Stimulated activated CD4-positive, alpha-beta T cell treated with anti-CD3 and anti-CD28 coated beads, Interleukin-12 subunit alpha, Interleukin-12 subunit beta, amount 100 ng/mL, for 48 hours (primary cell): ENCODE measurements at regions not wholly inside any gene's neighbourhood (a gene's known extent, or its start where the extent isn't known, plus 50 kb on each side); places are given as distances from the start of the nearest gene placed in this dataset.

ENCODE experiments used
- DNase-seq, 3 donors: peaks; one replicate each; pipeline ENCODE4 v3.0.0-alpha.2; 2020; ENCODE audit warnings: low read depth in 2 of 3, low spot score in 1 of 3

DNA sequence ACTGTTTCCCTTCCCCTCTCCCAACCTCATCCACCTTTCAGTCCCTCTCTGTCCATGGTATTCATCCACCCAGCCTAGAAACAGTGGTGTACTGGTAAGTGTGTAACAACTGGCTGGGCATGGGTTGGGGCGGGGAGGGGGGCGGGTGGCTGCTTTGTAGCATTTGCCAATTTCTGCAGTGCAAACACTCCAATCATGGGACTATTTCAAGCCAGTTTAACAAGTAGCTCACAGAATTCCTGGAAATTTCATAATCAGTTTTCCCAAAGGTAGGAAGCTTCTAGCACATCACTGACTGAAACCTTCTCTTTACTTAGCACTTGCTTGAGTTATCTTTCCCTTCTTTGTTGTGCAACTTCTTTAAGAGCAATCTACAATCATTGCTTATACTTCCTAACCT, 100.8 kb upstream of the WASF3 start:
- DNase-seq, result no peak

GRCh38 chr13:26457212-26457611, 100.3 kb upstream of the WASF3 start:
- DNase-seq, result no peak

GRCh38 chr13:26458196-26458749, 99.2 kb upstream of the WASF3 start:
- DNase-seq, result no peak

- no peak for DNase-seq
Measured at GRCh38 chr13:26459276-26460131, 98.0 kb upstream of the WASF3 start.

GRCh38 chr13:26460648-26461047, 96.8 kb upstream of the WASF3 start:
- no peak for DNase-seq

GRCh38 chr13:26463296-26463695, 94.2 kb upstream of the WASF3 start:
- no peak for DNase-seq

GRCh38 chr13:26463848-26464247, 93.6 kb upstream of the WASF3 start:
- DNase-seq, result no peak

DNA sequence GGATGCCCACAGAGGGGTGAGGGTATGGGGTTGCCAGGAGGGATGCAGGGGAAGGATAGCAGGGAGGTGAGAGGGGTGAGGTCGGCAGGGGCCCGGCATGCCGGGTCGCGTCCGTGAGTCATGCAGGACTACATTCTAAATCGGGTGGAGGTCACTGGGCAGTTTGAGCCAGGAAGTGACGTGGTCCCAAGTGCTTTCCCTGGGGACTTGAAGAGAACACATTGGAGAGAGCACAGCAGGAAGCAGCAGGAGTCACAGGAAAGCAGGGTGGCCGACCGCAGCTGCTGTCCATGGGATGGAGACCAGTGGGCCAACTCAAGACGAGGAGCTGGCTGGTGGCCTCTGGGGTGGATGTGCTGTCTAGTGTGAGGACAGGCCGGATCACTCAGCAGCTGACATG, 92.0 kb upstream of the WASF3 start:
- no peak for DNase-seq

GRCh38 chr13:26465954-26466353, 91.5 kb upstream of the WASF3 start:
- DNase-seq, result no peak

GRCh38 chr13:26468265-26468801, 89.2 kb upstream of the WASF3 start:
- no peak for DNase-seq

DNA sequence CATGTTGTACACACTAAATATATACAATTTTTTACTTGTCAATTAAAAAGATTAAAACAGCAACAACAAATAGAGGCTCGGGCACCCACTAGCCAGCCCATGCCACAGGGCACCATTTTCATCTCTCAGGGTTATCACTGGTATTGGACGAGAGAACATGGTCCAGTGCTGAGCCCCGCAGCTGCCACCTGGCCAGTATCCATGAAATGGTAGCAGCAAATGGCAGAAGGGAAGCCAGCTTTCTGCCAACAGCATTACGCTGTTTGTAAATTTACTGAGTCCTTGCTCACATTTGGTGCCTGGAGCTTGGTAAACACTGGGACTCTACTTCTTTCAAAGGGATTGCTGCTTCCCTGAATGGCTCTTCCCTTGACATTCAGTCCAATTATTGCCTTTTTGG, 87.9 kb upstream of the WASF3 start:
- no peak for DNase-seq

DNA sequence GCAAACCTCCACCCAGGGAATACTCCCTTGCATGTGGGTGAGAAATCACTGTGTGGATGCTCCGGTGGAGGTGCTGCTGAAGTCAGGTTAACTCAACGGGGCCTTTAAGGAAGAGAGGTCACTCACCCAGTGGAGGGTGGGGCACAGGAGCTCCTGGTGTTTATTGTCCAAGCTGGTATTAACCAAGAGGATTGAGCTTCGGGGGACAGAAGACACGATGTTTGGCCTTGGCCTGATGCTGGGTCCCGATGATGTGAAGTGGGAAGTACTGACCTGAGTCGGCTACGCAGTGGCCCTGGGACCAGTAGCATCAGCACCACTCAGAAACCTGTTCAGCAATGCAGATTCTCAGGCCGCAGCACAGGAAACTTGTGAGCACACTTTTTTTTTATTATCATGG, 85.7 kb upstream of the WASF3 start:
- no peak for DNase-seq

DNA sequence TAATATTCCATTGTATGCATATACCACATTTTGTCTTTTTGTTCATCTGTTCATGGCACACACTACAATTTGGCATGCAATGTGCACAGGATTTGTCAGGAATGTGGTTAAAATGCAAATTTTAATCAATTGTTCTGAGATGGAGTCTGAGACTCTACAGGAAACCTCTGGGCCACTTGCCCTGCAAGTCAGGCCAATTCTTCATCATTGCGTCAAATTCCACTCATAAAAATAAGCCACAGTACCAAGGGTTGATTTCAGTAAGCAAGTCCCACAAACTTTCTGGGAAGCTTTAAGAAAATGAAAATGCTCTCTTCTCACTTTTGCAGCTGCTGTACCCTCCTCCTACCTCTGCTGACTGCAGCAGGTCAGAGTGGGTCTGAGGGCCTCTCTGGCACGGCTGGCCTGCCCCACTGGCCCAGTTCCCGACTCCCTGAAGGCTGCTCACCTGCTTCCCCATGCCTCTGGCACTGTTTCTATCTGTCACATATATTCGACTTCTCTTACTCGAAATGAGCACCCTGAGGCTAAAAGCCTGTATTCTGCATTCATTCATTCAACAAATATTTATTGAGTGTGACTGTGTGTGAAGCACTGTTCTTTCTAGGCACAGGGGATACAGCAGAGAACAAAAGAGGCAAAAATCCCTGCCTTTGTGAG, 83.8 kb upstream of the WASF3 start:
- DNase-seq, result no peak

DNA sequence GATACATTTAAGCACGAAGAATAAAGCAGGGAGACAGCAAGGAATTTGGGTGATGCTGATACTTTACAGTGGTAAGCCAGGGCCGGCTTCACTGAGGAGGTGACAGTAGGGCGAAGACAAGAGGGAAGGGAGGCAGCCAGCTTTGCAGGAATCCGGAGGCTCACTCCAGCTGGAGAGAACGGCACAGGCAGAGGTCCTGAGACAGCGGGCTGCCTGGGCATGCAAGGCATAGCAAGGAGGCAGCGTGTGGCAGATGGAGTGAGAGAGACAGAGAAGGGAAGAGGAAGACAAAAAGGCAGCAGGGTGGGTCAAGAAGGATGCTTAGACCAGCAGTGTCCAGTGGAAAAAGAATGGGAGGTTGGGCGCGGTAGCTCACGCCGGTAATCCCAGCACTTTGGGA, 83.2 kb upstream of the WASF3 start:
- no peak for DNase-seq

- no peak for DNase-seq
Measured at GRCh38 chr13:26475176-26476110, 82.0 kb upstream of the WASF3 start.

DNA sequence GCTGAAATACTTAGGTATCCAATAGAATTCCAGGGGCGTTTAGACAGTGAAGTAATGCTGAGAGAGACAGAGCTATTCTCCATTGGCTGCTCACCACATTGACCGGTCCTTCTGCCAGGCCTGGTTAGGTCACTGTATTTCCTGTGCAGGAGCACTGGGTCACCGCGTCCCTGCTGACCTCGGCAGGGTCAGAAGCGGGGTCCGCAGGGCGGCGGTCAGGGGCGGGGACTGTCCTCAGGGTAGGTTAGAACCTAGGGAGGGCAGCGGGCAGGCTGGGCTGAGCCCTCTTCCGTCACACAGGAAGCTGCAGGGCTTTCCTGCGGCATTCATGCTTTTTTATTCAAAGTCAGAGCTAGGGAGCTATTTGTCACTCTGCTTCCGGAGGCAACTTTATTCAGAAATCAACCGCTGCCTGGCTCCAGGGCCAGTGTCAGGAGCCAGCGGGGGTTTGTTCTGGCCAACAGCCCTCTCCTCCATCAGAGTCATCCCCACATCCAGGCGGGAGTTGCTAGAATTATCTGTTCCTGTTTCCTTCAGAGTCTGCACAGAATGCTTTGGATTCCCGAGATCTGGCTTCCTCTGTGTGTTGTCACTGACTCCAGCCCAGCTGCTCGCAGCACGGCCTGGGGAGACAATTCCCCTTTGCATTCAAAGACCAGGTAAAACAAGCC, 81.2 kb upstream of the WASF3 start:
- no peak for DNase-seq

GRCh38 chr13:26476782-26477142, 80.7 kb upstream of the WASF3 start:
- no peak for DNase-seq

- DNase-seq, result no peak
Measured at GRCh38 chr13:26477681-26478080, 79.8 kb upstream of the WASF3 start.

- no peak for DNase-seq
Measured at GRCh38 chr13:26480246-26480855, 77.1 kb upstream of the WASF3 start.
